Vagina (tissue), 2 donors: ENCODE measurements at regions not wholly inside any gene's neighbourhood (a gene's known extent, or its start where the extent isn't known, plus 50 kb on each side); places are given as distances from the start of the nearest gene placed in this dataset.

Source experiments
- DNase-seq, 2 donors: peaks; one replicate each; pipeline ENCODE4 v3.0.0-alpha.2; 2017; ENCODE audit errors: extremely low spot score in 2 of 2
- H3K27ac ChIP-seq: fragments of 200-600 bp; sonication (generic); one replicate; pipeline ENCODE4 v1.5.1; 2019
- H3K27me3 ChIP-seq: fragments of 200-600 bp; sonication (generic); one replicate; pipeline ENCODE4 v1.5.1; 2019
- H3K36me3 ChIP-seq, 2 donors: fragments of 200-600 bp; sonication (generic); one replicate each; pipeline ENCODE4 v1.5.1; 2017 to 2019
- H3K4me1 ChIP-seq: fragments of 200-600 bp; sonication (generic); one replicate; pipeline ENCODE4 v1.5.1; 2019
- H3K4me3 ChIP-seq, 2 donors: fragments of 200-600 bp; sonication (generic); 1 replicate in 1 of 2; 2 replicates in 1 of 2; pipeline ENCODE4 v1.5.1; 2016 to 2019
- H3K9me3 ChIP-seq: fragments of 200-600 bp; sonication (generic); one replicate; pipeline ENCODE4 v1.5.1; 2019
- POLR2A ChIP-seq, 2 donors: fragments of 450-650 bp; IDR thresholded peaks; one replicate each; pipeline ENCODE4 v1.6.1; 2017; ENCODE audit warnings: antibody characterized with exemption in 2 of 2, mild to moderate bottlenecking in 2 of 2, moderate library complexity in 2 of 2
- POLR2AphosphoS5 ChIP-seq, 2 donors: sonication (generic); formaldehyde crosslinking; IDR thresholded peaks; one replicate each; pipeline ENCODE4 v1.9.0; 2017; ENCODE audit warnings: antibody characterized with exemption in 2 of 2, mild to moderate bottlenecking in 2 of 2, low read depth in 1 of 2; ENCODE audit not compliant: insufficient read depth in 1 of 2
- intact Hi-C: fragments of 100-400 bp; cut with DNase I; formaldehyde crosslinking; loops from one replicate; pipeline ENCODE4 v1.15.1; 2023
- TF ChIP-seq, protein P1 (sequence below), 3 experiments: fragments of 450-650 bp in 2 of 3; fragments of 200-600 bp in 1 of 3; sonication (generic) in 1 of 3; IDR thresholded peaks; one replicate each; pipeline ENCODE4 v1.5.1; 2017 to 2019; ENCODE audit warnings: antibody characterized with exemption in 3 of 3, mild to moderate bottlenecking in 2 of 3, moderate library complexity in 2 of 3

GRCh38 chr1:70659891-70660290 lies 248.8 kb downstream of the CTH start:
- no peak for DNase-seq
- intact Hi-C loops, result no loop called here
- no peaks in the 10 kb centered on the region for H3K9me3 ChIP-seq
- no peak overlapping the region for H3K4me3 ChIP-seq
- no peaks in the 10 kb centered on the region for H3K27me3 ChIP-seq
- no peaks in the 10 kb centered on the region for H3K4me1 ChIP-seq
- TF ChIP-seq POLR2A (IDR thresholded peaks at IDR 0.05) (no peak), POLR2AphosphoS5 (IDR thresholded peaks at IDR 0.05; ENCODE audit: insufficient read depth in 1 of 2, low read depth in 1 of 2) (no peak)
- TF ChIP-seq, protein P1, sequence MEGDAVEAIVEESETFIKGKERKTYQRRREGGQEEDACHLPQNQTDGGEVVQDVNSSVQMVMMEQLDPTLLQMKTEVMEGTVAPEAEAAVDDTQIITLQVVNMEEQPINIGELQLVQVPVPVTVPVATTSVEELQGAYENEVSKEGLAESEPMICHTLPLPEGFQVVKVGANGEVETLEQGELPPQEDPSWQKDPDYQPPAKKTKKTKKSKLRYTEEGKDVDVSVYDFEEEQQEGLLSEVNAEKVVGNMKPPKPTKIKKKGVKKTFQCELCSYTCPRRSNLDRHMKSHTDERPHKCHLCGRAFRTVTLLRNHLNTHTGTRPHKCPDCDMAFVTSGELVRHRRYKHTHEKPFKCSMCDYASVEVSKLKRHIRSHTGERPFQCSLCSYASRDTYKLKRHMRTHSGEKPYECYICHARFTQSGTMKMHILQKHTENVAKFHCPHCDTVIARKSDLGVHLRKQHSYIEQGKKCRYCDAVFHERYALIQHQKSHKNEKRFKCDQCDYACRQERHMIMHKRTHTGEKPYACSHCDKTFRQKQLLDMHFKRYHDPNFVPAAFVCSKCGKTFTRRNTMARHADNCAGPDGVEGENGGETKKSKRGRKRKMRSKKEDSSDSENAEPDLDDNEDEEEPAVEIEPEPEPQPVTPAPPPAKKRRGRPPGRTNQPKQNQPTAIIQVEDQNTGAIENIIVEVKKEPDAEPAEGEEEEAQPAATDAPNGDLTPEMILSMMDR (IDR thresholded peaks at IDR 0.05), result no peak
- H3K36me3 ChIP-seq, result no peaks in the 10 kb centered on the region
- no peak overlapping the region for H3K27ac ChIP-seq

- Histone ChIP-seq H3K27ac (no peak overlapping the region), H3K36me3 (no peaks in the 10 kb centered on the region), H3K4me1 (no peaks in the 10 kb centered on the region), H3K27me3 (no peaks in the 10 kb centered on the region), H3K4me3 (no peak overlapping the region), H3K9me3 (no peaks in the 10 kb centered on the region)
- no peak for DNase-seq
- TF ChIP-seq POLR2AphosphoS5 (IDR thresholded peaks at IDR 0.05; ENCODE audit: insufficient read depth in 1 of 2, low read depth in 1 of 2), result no peak
- TF ChIP-seq, protein P1 (IDR thresholded peaks at IDR 0.05), result no peak
- TF ChIP-seq POLR2A (IDR thresholded peaks at IDR 0.05), result no peak
- intact Hi-C loops, result no loop called here
Measured at GRCh38 chr1:70666381-70667140, 255.5 kb downstream of the CTH start.

- H3K27me3 ChIP-seq, result no peaks in the 10 kb centered on the region
- H3K4me1 ChIP-seq, result no peaks in the 10 kb centered on the region
- no peak for DNase-seq
- intact Hi-C loops, result no loop called here
- no peaks in the 10 kb centered on the region for H3K9me3 ChIP-seq
- no peaks in the 10 kb centered on the region for H3K36me3 ChIP-seq
- TF ChIP-seq POLR2AphosphoS5 (IDR thresholded peaks at IDR 0.05; ENCODE audit: insufficient read depth in 1 of 2, low read depth in 1 of 2) (no peak), POLR2A (IDR thresholded peaks at IDR 0.05) (no peak)
- TF ChIP-seq, protein P1 (IDR thresholded peaks at IDR 0.05), result no peak
- no peak overlapping the region for H3K27ac ChIP-seq
- H3K4me3 ChIP-seq, result no peak overlapping the region
Measured at GRCh38 chr1:70667494-70668170, 256.6 kb downstream of the CTH start.

DNA sequence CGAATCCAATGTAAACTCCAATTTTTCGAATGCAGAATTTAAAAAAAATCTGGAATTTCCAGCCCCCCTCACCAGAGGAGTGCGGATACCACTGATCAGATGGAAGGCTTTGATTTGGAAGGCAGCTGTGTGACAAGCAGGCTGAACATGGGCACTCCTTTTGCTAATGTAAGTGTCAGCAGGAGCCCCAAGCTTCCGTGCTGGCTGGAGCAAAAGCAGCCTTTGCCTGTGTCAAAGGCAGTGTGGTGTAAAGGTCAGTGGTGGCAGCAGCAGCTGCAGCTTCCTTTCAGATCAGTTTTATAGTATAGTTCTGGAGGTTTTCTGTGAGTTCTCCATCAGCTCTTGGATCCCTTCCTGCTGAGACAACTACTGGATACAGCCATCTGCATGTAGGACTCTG lies 259.9 kb downstream of the CTH start:
- intact Hi-C loops, result no loop called here
- Histone ChIP-seq H3K27ac (no peak overlapping the region), H3K27me3 (no peaks in the 10 kb centered on the region), H3K4me3 (no peak overlapping the region), H3K9me3 (no peaks in the 10 kb centered on the region), H3K4me1 (no peaks in the 10 kb centered on the region), H3K36me3 (no peaks in the 10 kb centered on the region)
- TF ChIP-seq POLR2AphosphoS5 (IDR thresholded peaks at IDR 0.05; ENCODE audit: insufficient read depth in 1 of 2, low read depth in 1 of 2), result no peak
- TF ChIP-seq POLR2A (IDR thresholded peaks at IDR 0.05), result no peak
- TF ChIP-seq, protein P1 (IDR thresholded peaks at IDR 0.05), result no peak
- no peak for DNase-seq

GRCh38 chr1:70672442-70672888 lies 261.4 kb downstream of the CTH start:
- no peaks in the 10 kb centered on the region for H3K27me3 ChIP-seq
- no peak for TF ChIP-seq POLR2AphosphoS5 (IDR thresholded peaks at IDR 0.05; ENCODE audit: insufficient read depth in 1 of 2, low read depth in 1 of 2)
- TF ChIP-seq, protein P1 (IDR thresholded peaks at IDR 0.05), result no peak
- TF ChIP-seq POLR2A (IDR thresholded peaks at IDR 0.05), result no peak
- DNase-seq, result no peak

More at GRCh38 chr1:70672442-70672888, 261.4 kb downstream of the CTH start:
- intact Hi-C loops, result no loop called here
- no peaks in the 10 kb centered on the region for H3K4me1 ChIP-seq
- H3K27ac ChIP-seq, result no peak overlapping the region
- H3K4me3 ChIP-seq, result no peak overlapping the region
- H3K36me3 ChIP-seq, result no peaks in the 10 kb centered on the region
- no peaks in the 10 kb centered on the region for H3K9me3 ChIP-seq
